ENCODE measurements at regions not wholly inside any gene's neighbourhood (a gene's known extent, or its start where the extent isn't known, plus 50 kb on each side); places are given as distances from the start of the nearest gene placed in this dataset.
"Not testable (repeated sequence)": the region's sequence is repeated elsewhere in the genome, so short reads cannot be mapped to it uniquely, and the experiment has no call there.

GRCh38 chr3:74978684-74979083 lies 364.2 kb upstream of the CNTN3 start:
- no peak for DNase-seq (ENCODE audit: low spot score)

GRCh38 chr3:74985028-74985904 lies 370.8 kb upstream of the CNTN3 start:
- not testable (repeated sequence) for DNase-seq (ENCODE audit: low spot score)

DNA sequence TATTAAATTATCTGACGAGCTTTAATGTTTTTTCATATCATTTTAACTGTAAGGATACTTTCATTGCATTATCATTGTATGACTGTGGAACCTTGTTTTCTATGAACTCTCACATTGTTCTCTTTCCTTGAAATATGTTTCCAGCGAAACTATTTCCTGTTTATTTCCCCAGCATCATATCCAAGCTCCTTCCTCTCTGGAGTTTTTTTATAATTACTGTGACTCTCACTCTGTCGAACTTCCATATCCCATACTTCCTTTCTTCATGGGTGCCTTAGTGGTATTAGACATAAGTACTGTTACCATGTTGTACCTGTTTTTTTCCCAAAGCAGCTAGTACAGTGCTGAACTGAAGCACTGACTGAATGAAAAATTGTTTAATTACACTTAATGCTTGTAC lies 373.6 kb upstream of the CNTN3 start:
- DNase-seq (ENCODE audit: low spot score), result no peak

- no peak for DNase-seq (ENCODE audit: low spot score)
These were observed 378.4 kb upstream of the CNTN3 start for GRCh38 chr3:74992898-74993297.

DNA sequence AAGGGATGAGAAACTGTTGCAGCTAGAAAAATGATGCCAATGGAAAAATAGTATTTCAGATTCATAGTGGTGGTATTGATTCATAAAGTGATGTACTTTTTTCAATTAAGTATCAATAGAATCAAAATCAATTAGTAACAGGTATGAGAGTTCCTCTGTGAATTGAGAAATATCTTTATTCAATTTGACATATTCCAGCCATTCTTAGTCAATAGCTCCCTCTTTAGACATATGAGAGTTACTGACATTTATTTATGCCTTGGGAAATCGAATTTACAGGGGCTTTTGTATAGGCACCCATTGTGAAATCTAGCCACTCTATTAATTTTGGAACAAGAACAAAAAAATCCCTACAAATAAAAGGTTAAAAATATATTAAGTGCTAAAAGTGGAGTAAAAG lies 386.9 kb upstream of the CNTN3 start:
- peak; percentile 27 for DNase-seq (ENCODE audit: low spot score)

DNA sequence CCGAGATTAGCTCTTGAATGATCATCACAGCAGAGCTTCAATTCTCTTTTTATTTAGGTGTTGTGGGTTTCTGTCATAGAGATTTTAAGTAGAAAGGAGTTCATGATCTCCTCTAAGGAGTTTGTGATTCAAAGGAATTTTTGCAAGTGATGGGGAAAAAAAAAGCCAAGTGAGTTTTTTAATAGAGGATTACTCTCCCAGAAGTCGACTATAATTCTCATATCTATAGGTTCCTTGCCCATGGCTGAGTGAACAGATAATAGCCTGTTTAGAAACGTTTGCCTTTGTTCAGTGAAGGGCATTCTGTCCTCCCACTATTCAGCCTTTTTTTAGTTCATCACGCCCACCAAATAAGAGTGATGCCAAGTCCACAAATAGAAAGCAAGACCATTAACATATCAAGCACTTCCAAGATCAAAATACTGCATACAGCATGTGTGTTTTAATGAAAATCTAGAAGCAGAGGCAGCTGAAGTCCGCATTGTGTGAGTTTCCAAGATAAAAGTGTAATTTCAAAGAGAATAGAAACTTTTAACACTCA lies 398.4 kb upstream of the CNTN3 start:
- no peak for DNase-seq (ENCODE audit: low spot score)

DNA sequence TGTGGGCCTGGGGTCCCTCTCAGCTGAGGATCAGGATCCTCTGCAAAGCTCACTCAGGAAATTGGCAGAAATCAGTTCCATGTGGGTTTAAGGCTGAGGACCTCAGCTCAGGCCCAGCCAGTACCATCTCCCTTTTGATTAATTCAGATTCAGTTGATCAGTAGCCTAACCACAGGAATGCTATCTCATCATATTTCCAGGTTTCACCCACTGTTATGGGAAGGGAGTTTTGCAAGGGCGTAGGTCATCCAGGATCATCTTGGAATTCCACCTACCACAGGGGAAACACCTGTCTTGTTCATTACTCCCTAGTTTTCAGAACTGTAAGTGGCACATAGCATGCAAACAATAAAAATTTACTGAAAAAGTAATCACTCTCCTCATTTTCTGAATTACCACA lies 399.5 kb upstream of the CNTN3 start:
- DNase-seq (ENCODE audit: low spot score), result no peak

DNA sequence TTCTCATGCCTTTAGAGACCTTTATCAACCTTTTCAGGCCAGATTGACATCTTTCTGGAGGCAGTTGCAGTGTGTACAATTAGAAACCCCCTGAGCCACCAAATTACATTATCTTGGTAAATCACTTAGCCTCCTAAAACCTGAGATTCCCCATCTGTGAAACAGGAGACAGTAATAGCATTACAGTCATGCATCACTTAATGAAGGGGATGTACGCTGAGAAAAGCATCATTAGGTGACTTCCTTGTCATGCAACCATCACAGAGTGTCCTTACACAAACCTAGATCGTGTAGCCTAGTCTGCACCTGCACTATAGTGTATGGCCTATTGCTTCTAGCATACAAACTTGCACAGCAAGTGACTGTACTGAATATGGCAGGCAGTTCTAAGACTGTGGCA lies 400.8 kb upstream of the CNTN3 start:
- no peak for DNase-seq (ENCODE audit: low spot score)

GRCh38 chr3:75035146-75035545 lies 420.7 kb upstream of the CNTN3 start:
- DNase-seq (ENCODE audit: low spot score), result no peak

DNA sequence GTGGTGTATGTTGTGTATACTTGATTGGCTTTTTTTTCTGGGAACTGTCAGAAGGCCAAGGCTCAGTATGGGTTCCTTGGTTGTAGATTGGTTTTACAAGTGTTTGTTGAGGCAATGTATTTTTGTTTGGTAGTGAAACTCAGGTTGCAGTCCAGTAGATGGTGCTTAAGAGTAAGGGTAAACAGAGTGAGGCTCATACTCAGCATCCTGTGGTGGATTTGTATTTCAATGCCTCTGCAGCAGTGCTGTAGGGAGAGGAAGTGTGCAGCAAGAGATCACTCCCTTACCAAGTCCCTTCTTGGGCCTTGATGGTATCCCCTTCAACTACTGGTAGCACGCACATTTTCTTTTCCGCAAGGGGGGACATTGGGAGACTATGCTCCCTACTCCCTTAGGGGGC lies 428.5 kb upstream of the CNTN3 start:
- DNase-seq (ENCODE audit: low spot score), result no peak

DNA sequence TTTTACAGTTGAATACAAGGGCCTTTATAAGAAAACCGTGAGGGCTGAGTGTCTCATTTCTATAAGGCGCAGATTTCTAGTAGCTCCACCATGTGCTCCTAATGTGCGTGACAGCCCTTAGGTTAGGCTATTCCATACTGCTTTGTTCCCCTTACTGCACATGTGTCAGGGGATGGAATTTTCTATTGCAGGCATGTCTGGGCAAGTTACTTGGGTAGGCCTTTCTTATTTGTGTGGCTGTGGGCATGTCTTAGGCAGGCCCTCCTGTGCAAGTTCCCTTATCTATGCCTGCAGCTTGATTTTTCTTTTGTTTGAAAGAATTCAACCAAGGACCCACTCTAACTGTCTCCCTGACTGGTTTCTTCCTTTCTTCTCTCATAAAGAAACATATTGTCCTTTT lies 434.2 kb upstream of the CNTN3 start:
- DNase-seq (ENCODE audit: low spot score), result no peak

- DNase-seq (ENCODE audit: low spot score), result no peak
These were observed 435.1 kb upstream of the CNTN3 start for GRCh38 chr3:75049533-75049932.

DNA sequence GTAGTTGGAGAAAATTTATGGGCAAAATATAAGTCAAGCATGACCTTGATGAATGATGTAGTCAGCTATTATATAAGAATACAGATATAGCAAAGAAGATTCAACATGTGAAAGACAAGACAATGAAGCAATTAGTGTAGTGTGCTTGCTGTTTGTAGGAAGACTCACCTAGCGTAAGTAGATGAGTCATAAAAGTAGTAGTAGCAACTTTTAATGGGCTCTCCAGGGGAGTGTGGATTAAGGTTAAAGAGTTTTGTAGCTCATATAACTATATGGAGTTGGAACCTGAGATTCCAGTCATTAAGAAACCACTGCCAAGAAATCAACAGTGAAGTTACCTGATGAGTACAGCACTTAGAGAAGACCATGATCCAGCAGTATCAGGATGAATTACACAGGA lies 444.7 kb upstream of the CNTN3 start:
- no peak for DNase-seq (ENCODE audit: low spot score)

- DNase-seq (ENCODE audit: low spot score), result no peak
These were observed 447.3 kb upstream of the CNTN3 start for GRCh38 chr3:75061806-75062205.

DNA sequence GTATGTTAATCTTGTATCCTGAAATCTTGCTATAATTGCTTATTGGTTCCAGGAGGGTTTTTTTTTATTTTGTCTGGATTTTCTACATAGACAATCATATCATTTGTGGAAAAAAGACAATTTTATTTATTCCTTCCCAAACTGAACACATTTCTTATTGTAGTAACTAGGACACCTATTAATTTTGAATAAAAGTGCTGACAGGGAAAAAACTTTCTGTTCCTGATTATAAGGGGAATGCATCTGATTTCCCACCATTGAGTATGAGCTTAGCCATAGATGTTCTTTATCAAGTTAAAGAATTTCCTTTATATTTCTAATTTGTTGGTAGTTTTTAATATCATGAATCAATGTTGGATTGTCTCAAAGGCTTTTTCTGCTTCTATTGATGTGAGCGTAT lies 460.7 kb upstream of the CNTN3 start:
- no peak for DNase-seq (ENCODE audit: low spot score)

GRCh38 chr3:75076481-75076880 lies 462.0 kb upstream of the CNTN3 start:
- no peak for DNase-seq (ENCODE audit: low spot score)

DNA sequence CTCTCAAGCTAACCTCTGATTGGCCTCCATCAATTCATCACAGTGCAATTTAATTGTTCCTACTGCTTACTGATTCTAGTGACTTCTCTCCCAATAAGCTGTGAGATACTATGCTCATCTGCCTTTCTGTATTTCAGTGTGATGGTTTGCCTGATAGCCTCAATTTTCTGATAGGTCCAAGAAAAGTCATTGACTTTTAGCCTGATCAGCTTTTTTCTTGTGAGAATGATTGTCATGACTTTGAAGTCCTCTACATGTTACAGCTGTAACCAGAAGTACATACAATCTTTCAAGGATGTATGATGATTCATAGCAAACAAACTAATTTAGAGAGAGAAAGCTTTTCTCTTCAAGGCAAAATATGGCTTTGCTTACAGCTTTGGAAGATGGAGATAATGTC lies 463.8 kb upstream of the CNTN3 start:
- DNase-seq (ENCODE audit: low spot score), result no peak

GRCh38 chr3:75082845-75083244 lies 468.4 kb upstream of the CNTN3 start:
- DNase-seq (ENCODE audit: low spot score), result no peak

GRCh38 chr3:75089841-75090240 lies 475.4 kb upstream of the CNTN3 start:
- DNase-seq (ENCODE audit: low spot score), result no peak

- DNase-seq (ENCODE audit: low spot score), result no peak
These were observed 487.1 kb upstream of the CNTN3 start for GRCh38 chr3:75101329-75102147.

- no peak for DNase-seq (ENCODE audit: low spot score)
These were observed 496.3 kb upstream of the CNTN3 start for GRCh38 chr3:75110741-75111140.

GRCh38 chr3:75115695-75116094 lies 501.2 kb upstream of the CNTN3 start:
- DNase-seq (ENCODE audit: low spot score), result no peak

DNA sequence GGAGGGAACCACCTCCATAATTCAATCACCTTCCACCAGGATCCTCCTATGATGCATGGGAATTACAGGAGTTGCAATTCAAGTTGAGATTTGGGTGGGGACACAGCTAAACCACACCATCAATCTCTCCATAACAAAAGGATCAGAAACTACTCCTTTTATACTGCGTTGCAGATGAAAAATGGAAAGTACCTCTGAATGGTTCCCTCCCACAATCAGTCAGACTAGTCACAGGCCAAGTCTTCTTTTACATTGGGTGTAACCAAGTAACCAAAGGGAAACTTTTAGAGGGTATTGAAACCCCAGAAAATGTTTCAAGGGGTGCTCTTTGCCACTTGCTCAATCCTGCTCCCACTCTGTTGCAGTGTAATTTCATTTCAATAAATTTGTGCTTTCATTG lies 504.3 kb upstream of the CNTN3 start:
- no peak for DNase-seq (ENCODE audit: low spot score)
